Liver (tissue), 3 donors: ENCODE measurements at regions not wholly inside any gene's neighbourhood (a gene's known extent, or its start where the extent isn't known, plus 50 kb on each side); places are given as distances from the start of the nearest gene placed in this dataset.

ENCODE experiments used
- ATF3 ChIP-seq: IDR thresholded peaks from 2 replicates; pipeline ENCODE4 v1.6.1; 2016; ENCODE audit warnings: antibody characterized with exemption
- CTCF ChIP-seq: fragments of 150-350 bp; IDR thresholded peaks from 2 replicates; pipeline ENCODE4 v1.5.1; 2017; ENCODE audit warnings: improper control_type of control experiment, low read depth, low read length; ENCODE audit not compliant: missing input control
- EGR1 ChIP-seq, 2 donors: IDR thresholded peaks; 2 replicates each; pipeline ENCODE4 v1.6.1; 2016 to 2018; ENCODE audit warnings: antibody characterized with exemption in 2 of 2, low read depth in 2 of 2
- FOXA1 ChIP-seq: IDR thresholded peaks from 2 replicates; pipeline ENCODE4 v1.6.1; 2016; ENCODE audit warnings: antibody characterized with exemption
- GABPA ChIP-seq, 2 donors: IDR thresholded peaks in 1 of 2; conservative IDR thresholded peaks in 1 of 2; 2 replicates each; pipeline ENCODE4 v1.6.1; 2016; ENCODE audit warnings: antibody characterized with exemption in 2 of 2, mild to moderate bottlenecking in 1 of 2, moderate library complexity in 1 of 2
- HNF4G ChIP-seq: IDR thresholded peaks from 2 replicates; pipeline ENCODE4 v1.6.1; 2016; ENCODE audit warnings: antibody characterized with exemption
- MAX ChIP-seq: IDR thresholded peaks from 2 replicates; pipeline ENCODE4 v1.6.1; 2016; ENCODE audit warnings: antibody characterized with exemption
- RAD21 ChIP-seq, 2 donors: IDR thresholded peaks; 2 replicates each; pipeline ENCODE4 v1.6.1; 2016; ENCODE audit warnings: antibody characterized with exemption in 2 of 2, mild to moderate bottlenecking in 2 of 2
- REST ChIP-seq: IDR thresholded peaks from 2 replicates; pipeline ENCODE4 v1.6.1; 2016; ENCODE audit warnings: antibody characterized with exemption, mild to moderate bottlenecking
- RXRA ChIP-seq, 2 donors: IDR thresholded peaks; 2 replicates each; pipeline ENCODE4 v1.6.1; 2017 to 2018; ENCODE audit warnings: antibody characterized with exemption in 2 of 2, mild to moderate bottlenecking in 1 of 2
- SP1 ChIP-seq: IDR thresholded peaks from 2 replicates; pipeline ENCODE4 v1.6.1; 2018; ENCODE audit warnings: antibody characterized with exemption, mild to moderate bottlenecking
- TAF1 ChIP-seq: conservative IDR thresholded peaks from 2 replicates; pipeline ENCODE4 v1.6.1; 2016; ENCODE audit warnings: antibody characterized with exemption, mild to moderate bottlenecking
- ZBTB33 ChIP-seq: IDR thresholded peaks from 2 replicates; pipeline ENCODE4 v1.6.1; 2016; ENCODE audit warnings: antibody characterized with exemption
- donor health status: healthy.
- donor health status: healthy.

- TF ChIP-seq CTCF = no peak
- TF ChIP-seq ATF3 = no peak
- TF ChIP-seq EGR1 (IDR thresholded peaks at IDR 0.05; ENCODE audit: low read depth in 2 of 2) = no peak
- TF ChIP-seq RAD21 (IDR thresholded peaks at IDR 0.05) = no peak
- TF ChIP-seq REST = no peak
- TF ChIP-seq GABPA (IDR thresholded peaks at IDR 0.05 in 1 of 2, conservative IDR thresholded peaks at IDR 0.05 in 1 of 2) = no peak
- TF ChIP-seq ZBTB33 = no peak
- TF ChIP-seq FOXA1 = no peak
- TF ChIP-seq MAX = no peak
- no peak for TF ChIP-seq RXRA (IDR thresholded peaks at IDR 0.05)
- TF ChIP-seq SP1 = no peak
- no peak for TF ChIP-seq TAF1
- no peak for TF ChIP-seq HNF4G
These were observed 224.4 kb upstream of the DAAM1 start for GRCh38 chr14:58963873-58964597.
